A204.1 (cell line): ENCODE measurements at regions not wholly inside any gene's neighbourhood (a gene's known extent, or its start where the extent isn't known, plus 50 kb on each side); places are given as distances from the start of the nearest gene placed in this dataset.
A peak's percentile ranks its signal among the peaks of the same experiment; 100 is the strongest.
"Not testable (repeated sequence)": the region's sequence is repeated elsewhere in the genome, so short reads cannot be mapped to it uniquely, and the experiment has no call there.

ENCODE experiments used
- FAIRE-seq: peaks from 2 replicates; lab custom pipeline; 2012; peaks lifted over from hg19 to GRCh38; lab: Jason Lieb, UNC

GRCh38 chr5:85395526-85395925 lies 1010.8 kb upstream of the EDIL3 start:
- FAIRE-seq = no peak

GRCh38 chr5:85397451-85397850 lies 1012.8 kb upstream of the EDIL3 start:
- FAIRE-seq = no peak

- no peak for FAIRE-seq
Measured at GRCh38 chr5:85428426-85428934, 1043.8 kb upstream of the EDIL3 start.

GRCh38 chr5:85431726-85432125 lies 1047.0 kb upstream of the EDIL3 start:
- FAIRE-seq = not testable (repeated sequence)

- FAIRE-seq = no peak
Measured at GRCh38 chr5:85441156-85441555, 1056.5 kb upstream of the EDIL3 start.

- no peak for FAIRE-seq
Measured at GRCh38 chr5:85441853-85442252, 1057.2 kb upstream of the EDIL3 start.

GRCh38 chr5:85452322-85453025 lies 1067.8 kb upstream of the EDIL3 start:
- FAIRE-seq = no peak

- FAIRE-seq = no peak
Measured at GRCh38 chr5:85453026-85453349, 1068.3 kb upstream of the EDIL3 start.

GRCh38 chr5:85458319-85458718 lies 1073.6 kb upstream of the EDIL3 start:
- no peak for FAIRE-seq

- no peak for FAIRE-seq
Measured at GRCh38 chr5:85462957-85463356, 1078.3 kb upstream of the EDIL3 start.

GRCh38 chr5:85466423-85466822 lies 1081.7 kb upstream of the EDIL3 start:
- no peak for FAIRE-seq

- FAIRE-seq = no peak
Measured at GRCh38 chr5:85472749-85473148, 1088.1 kb upstream of the EDIL3 start.

- not testable (repeated sequence) for FAIRE-seq
Measured at GRCh38 chr5:85475151-85475550, 1090.5 kb upstream of the EDIL3 start.

GRCh38 chr5:85476617-85477016 lies 1091.9 kb upstream of the EDIL3 start:
- FAIRE-seq = no peak

- no peak for FAIRE-seq
Measured at GRCh38 chr5:85479849-85480248, 1095.2 kb upstream of the EDIL3 start.

GRCh38 chr5:85484982-85485574 lies 1100.4 kb upstream of the EDIL3 start:
- FAIRE-seq = no peak

GRCh38 chr5:85488295-85488694 lies 1103.6 kb upstream of the EDIL3 start:
- no peak for FAIRE-seq

GRCh38 chr5:85500869-85501268 lies 1116.2 kb upstream of the EDIL3 start:
- no peak for FAIRE-seq

- FAIRE-seq = no peak
Measured at GRCh38 chr5:85512896-85513295, 1104.8 kb upstream of the COX7C start.

GRCh38 chr5:85515588-85515987 lies 1102.2 kb upstream of the COX7C start:
- FAIRE-seq = peak; percentile 9

GRCh38 chr5:85517386-85517785 lies 1100.4 kb upstream of the COX7C start:
- no peak for FAIRE-seq

- FAIRE-seq = no peak
Measured at GRCh38 chr5:85533341-85534047, 1084.2 kb upstream of the COX7C start.

GRCh38 chr5:85538362-85538761 lies 1079.4 kb upstream of the COX7C start:
- FAIRE-seq = no peak

GRCh38 chr5:85545129-85545528 lies 1072.6 kb upstream of the COX7C start:
- FAIRE-seq = no peak
